SK-N-SH (cell line): ENCODE measurements at regions not wholly inside any gene's neighbourhood (a gene's known extent, or its start where the extent isn't known, plus 50 kb on each side); places are given as distances from the start of the nearest gene placed in this dataset.

Experiments used
- CTCF ChIA-PET: fragments of 300-600, 350-600 bp; formaldehyde crosslinking; extraction: SDS; loops from one replicate; lab custom pipeline; 2021; lab: Yijun Ruan, JAX
- POLR2A ChIA-PET: fragments of 350-600 bp; sonication (Branson Sonifier 250); formaldehyde crosslinking; extraction: SDS; loops from one replicate; lab custom pipeline; 2020; ENCODE audit warnings: antibody characterized with exemption, inconsistent platforms; lab: Yijun Ruan, JAX
- DNase-seq: peaks from one replicate; pipeline ENCODE4 v3.0.0; 2012
- H2AFZ ChIP-seq: fragments of 200-600 bp; sonication (generic); 2 replicates; pipeline ENCODE4 v1.8.1; 2016; ENCODE audit warnings: antibody characterized with exemption, mild to moderate bottlenecking, low read depth
- H3F3A ChIP-seq: fragments of 200-600 bp; sonication (generic); replicated peaks from 2 replicates; pipeline ENCODE3; 2016; ENCODE audit warnings: antibody characterized with exemption, mild to moderate bottlenecking; ENCODE audit not compliant: insufficient read depth
- H3K27ac ChIP-seq, 2 experiments: fragments of 200-500 bp in 1 of 2; fragments of 200-600 bp in 1 of 2; sonication (Bioruptor generic) in 1 of 2; sonication (generic), shearing (Covaris generic) in 1 of 2; 2 replicates each; pipeline versions ENCODE4 v1.5.1 to v1.6.1; 2014 to 2016; ENCODE audit warnings: low read depth in 2 of 2, inconsistent platforms in 1 of 2, low read length in 1 of 2, mild to moderate bottlenecking in 1 of 2, mixed read lengths in 1 of 2
- H3K27me3 ChIP-seq: fragments of 200-600 bp; sonication (generic), shearing (Covaris generic); 2 replicates; pipeline ENCODE4 v1.6.1; 2016; ENCODE audit warnings: mixed run types; ENCODE audit not compliant: insufficient read depth
- H3K36me3 ChIP-seq, 2 experiments: fragments of 200-500 bp in 1 of 2; fragments of 200-600 bp in 1 of 2; sonication (Bioruptor generic) in 1 of 2; sonication (generic) in 1 of 2; replicated peaks in 1 of 2; 2 replicates each; pipeline versions ENCODE3 to v1.5.1; 2014 to 2016; ENCODE audit warnings: low read length in 1 of 2, mild to moderate bottlenecking in 1 of 2; ENCODE audit not compliant: insufficient read depth in 2 of 2, control insufficient read depth in 1 of 2
- H3K4me1 ChIP-seq, 2 experiments: fragments of 200-500 bp in 1 of 2; fragments of 200-600 bp in 1 of 2; sonication (Bioruptor generic) in 1 of 2; sonication (generic), shearing (Covaris generic) in 1 of 2; 2 replicates each; pipeline versions ENCODE4 v1.5.1 to v1.6.1; 2014 to 2016; ENCODE audit warnings: low read depth in 1 of 2, low read length in 1 of 2, mixed run types in 1 of 2; ENCODE audit not compliant: insufficient read depth in 2 of 2, control insufficient read depth in 1 of 2
- H3K4me2 ChIP-seq: fragments of 200-600 bp; sonication (generic), shearing (Covaris generic); 2 replicates; pipeline ENCODE4 v1.6.1; 2017; ENCODE audit warnings: mixed run types
- H3K4me3 ChIP-seq, 2 experiments: fragments of 200-500 bp in 1 of 2; fragments of 200-600 bp in 1 of 2; sonication (Bioruptor generic) in 1 of 2; sonication (generic), shearing (Covaris generic) in 1 of 2; 2 replicates each; pipeline versions ENCODE4 v1.5.1 to v1.8.1; 2014 to 2016; ENCODE audit warnings: low read depth in 2 of 2, inconsistent platforms in 1 of 2, low read length in 1 of 2, mild to moderate bottlenecking in 1 of 2, mixed read lengths in 1 of 2, moderate library complexity in 1 of 2
- H3K79me2 ChIP-seq: fragments of 200-600 bp; sonication (generic); 2 replicates; pipeline ENCODE4 v1.8.1; 2017; ENCODE audit warnings: mild to moderate bottlenecking; ENCODE audit not compliant: insufficient read depth
- H3K9ac ChIP-seq: fragments of 200-600 bp; sonication (generic); 2 replicates; pipeline ENCODE4 v1.6.1; 2017; ENCODE audit warnings: mixed run types
- H3K9me2 ChIP-seq: fragments of 200-600 bp; sonication (generic); 2 replicates; pipeline ENCODE4 v1.6.1; 2017; ENCODE audit warnings: mixed run types
- H3K9me3 ChIP-seq: fragments of 200-600 bp; sonication (generic); 2 replicates; pipeline ENCODE4 v1.6.1; 2017; ENCODE audit warnings: mixed run types, mild to moderate bottlenecking, moderate library complexity
- H4K20me1 ChIP-seq: fragments of 200-600 bp; sonication (generic); 2 replicates; pipeline ENCODE4 v1.6.1; 2017; ENCODE audit warnings: mild to moderate bottlenecking, mixed run types; ENCODE audit not compliant: insufficient read depth
- EP300 ChIP-seq, 2 experiments: IDR thresholded peaks; 2 replicates each; pipeline versions ENCODE4 v1.4.0 to v1.6.1; 2012; ENCODE audit warnings: borderline replicate concordance in 1 of 2, low read depth in 1 of 2, low read length in 1 of 2
- EZH2phosphoT487 ChIP-seq: fragments of 200-600 bp; sonication (generic); IDR thresholded peaks from 2 replicates; pipeline ENCODE4 v1.6.1; 2017; ENCODE audit warnings: low read depth, mixed run types, mild to moderate bottlenecking, antibody characterized with exemption, moderate library complexity, borderline replicate concordance
- FOSL2 ChIP-seq: IDR thresholded peaks from 2 replicates; pipeline ENCODE4 v1.4.0; 2012; ENCODE audit warnings: low read depth, mild to moderate bottlenecking, moderate library complexity, borderline replicate concordance
- FOXJ3 ChIP-seq: sonication (generic); formaldehyde crosslinking; IDR thresholded peaks from 2 replicates; pipeline ENCODE4 v1.5.1; 2020; ENCODE audit warnings: mild to moderate bottlenecking, missing genetic modification reagents
- GABPA ChIP-seq: IDR thresholded peaks from 2 replicates; pipeline ENCODE4 v1.4.0; 2012; ENCODE audit warnings: low read depth, mild to moderate bottlenecking
- JUND ChIP-seq: IDR thresholded peaks from 2 replicates; pipeline ENCODE4 v1.4.0; 2012
- MXI1 ChIP-seq: IDR thresholded peaks from 2 replicates; pipeline ENCODE4 v1.6.1; 2012; ENCODE audit warnings: mild to moderate bottlenecking, low read depth, low read length, improper control_type of control experiment
- POLR2AphosphoS5 ChIP-seq: IDR thresholded peaks from 2 replicates; pipeline ENCODE4 v1.6.1; 2012; ENCODE audit warnings: low read depth, low read length
- RXRA ChIP-seq: IDR thresholded peaks from 2 replicates; pipeline ENCODE4 v1.4.0; 2012; ENCODE audit warnings: low read depth, mild to moderate bottlenecking, borderline replicate concordance
- SIN3A ChIP-seq: IDR thresholded peaks from 2 replicates; pipeline ENCODE4 v1.6.1; 2012; ENCODE audit warnings: low read depth, mild to moderate bottlenecking, low read length, moderate library complexity, borderline replicate concordance
- SMC3 ChIP-seq: IDR thresholded peaks from 2 replicates; pipeline ENCODE4 v1.6.1; 2012; ENCODE audit warnings: low read depth, low read length, improper control_type of control experiment
- TAF1 ChIP-seq: IDR thresholded peaks from 2 replicates; pipeline ENCODE4 v1.6.1; 2012; ENCODE audit warnings: low read depth, mild to moderate bottlenecking, low read length, moderate library complexity, borderline replicate concordance
- TEAD4 ChIP-seq: IDR thresholded peaks from 2 replicates; pipeline ENCODE4 v1.4.0; 2012; ENCODE audit warnings: mild to moderate bottlenecking, borderline replicate concordance; ENCODE audit not compliant: insufficient read depth
- YY1 ChIP-seq: IDR thresholded peaks from 2 replicates; pipeline ENCODE4 v1.4.0; 2012; ENCODE audit warnings: low read depth, mild to moderate bottlenecking
- ZBTB33 ChIP-seq: IDR thresholded peaks from 2 replicates; pipeline ENCODE4 v1.4.0; 2012; ENCODE audit warnings: low read depth, borderline replicate concordance
- WGBS: methylation state at CpG from one replicate; pipeline ENCODE4 v1.1.6; 2017; ENCODE audit warnings: low lambda C conversion rate; 5-methylcytosine and 5-hydroxymethylcytosine counted together
- TF ChIP-seq, protein P1 (sequence below): IDR thresholded peaks from 2 replicates; pipeline ENCODE4 v1.4.0; 2012; ENCODE audit warnings: low read depth
- TF ChIP-seq, protein P2 (sequence below): fragments of 200-600 bp; sonication (generic); IDR thresholded peaks from 2 replicates; pipeline ENCODE4 v1.6.1; 2017; ENCODE audit warnings: antibody characterized with exemption, mild to moderate bottlenecking, moderate library complexity
- TF ChIP-seq, protein P3 (sequence below): IDR thresholded peaks from 2 replicates; pipeline ENCODE4 v1.6.1; 2012; ENCODE audit warnings: mild to moderate bottlenecking, low read depth, low read length, moderate library complexity

DNA sequence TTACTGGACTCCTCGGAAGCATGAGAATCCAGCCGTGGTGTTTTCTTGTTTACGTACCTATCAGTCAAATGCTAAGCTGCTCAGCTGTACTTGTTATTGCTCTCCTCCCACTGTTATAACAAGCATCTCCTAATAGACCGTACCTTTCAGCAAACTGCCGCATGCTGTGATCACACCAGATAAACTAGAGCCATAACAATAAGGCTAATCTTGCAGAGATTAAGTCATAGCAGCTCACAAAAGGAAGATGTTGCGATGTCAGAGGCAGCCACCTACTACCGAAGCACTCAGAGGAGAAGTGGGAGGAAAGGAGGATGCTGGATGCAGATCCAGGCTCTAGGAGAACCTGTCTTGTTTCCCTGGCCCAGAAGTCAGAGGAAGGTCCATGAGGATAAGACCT, 196.0 kb downstream of the GALC start:
- no peaks in the 10 kb centered on the region for H4K20me1 ChIP-seq
- TF ChIP-seq FOXJ3 (CRISPR knock-in tag) = no peak
- TF ChIP-seq, protein P1, sequence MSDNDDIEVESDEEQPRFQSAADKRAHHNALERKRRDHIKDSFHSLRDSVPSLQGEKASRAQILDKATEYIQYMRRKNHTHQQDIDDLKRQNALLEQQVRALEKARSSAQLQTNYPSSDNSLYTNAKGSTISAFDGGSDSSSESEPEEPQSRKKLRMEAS = no peak
- TF ChIP-seq RXRA = no peak
- TF ChIP-seq SMC3 = no peak
- TF ChIP-seq TAF1 = no peak
- TF ChIP-seq EP300 (IDR thresholded peaks at IDR 0.05; ENCODE audit: borderline replicate concordance in 1 of 2, low read depth in 1 of 2, low read length in 1 of 2) = no peak
- no peak for TF ChIP-seq MXI1
- no peak for TF ChIP-seq POLR2AphosphoS5
- no peak for TF ChIP-seq EZH2phosphoT487
- no peak for TF ChIP-seq JUND
- TF ChIP-seq ZBTB33 = no peak
- TF ChIP-seq TEAD4 = no peak
- TF ChIP-seq, protein P2, sequence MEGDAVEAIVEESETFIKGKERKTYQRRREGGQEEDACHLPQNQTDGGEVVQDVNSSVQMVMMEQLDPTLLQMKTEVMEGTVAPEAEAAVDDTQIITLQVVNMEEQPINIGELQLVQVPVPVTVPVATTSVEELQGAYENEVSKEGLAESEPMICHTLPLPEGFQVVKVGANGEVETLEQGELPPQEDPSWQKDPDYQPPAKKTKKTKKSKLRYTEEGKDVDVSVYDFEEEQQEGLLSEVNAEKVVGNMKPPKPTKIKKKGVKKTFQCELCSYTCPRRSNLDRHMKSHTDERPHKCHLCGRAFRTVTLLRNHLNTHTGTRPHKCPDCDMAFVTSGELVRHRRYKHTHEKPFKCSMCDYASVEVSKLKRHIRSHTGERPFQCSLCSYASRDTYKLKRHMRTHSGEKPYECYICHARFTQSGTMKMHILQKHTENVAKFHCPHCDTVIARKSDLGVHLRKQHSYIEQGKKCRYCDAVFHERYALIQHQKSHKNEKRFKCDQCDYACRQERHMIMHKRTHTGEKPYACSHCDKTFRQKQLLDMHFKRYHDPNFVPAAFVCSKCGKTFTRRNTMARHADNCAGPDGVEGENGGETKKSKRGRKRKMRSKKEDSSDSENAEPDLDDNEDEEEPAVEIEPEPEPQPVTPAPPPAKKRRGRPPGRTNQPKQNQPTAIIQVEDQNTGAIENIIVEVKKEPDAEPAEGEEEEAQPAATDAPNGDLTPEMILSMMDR = no peak
- TF ChIP-seq YY1 = no peak
- TF ChIP-seq SIN3A = no peak
- TF ChIP-seq, protein P3, sequence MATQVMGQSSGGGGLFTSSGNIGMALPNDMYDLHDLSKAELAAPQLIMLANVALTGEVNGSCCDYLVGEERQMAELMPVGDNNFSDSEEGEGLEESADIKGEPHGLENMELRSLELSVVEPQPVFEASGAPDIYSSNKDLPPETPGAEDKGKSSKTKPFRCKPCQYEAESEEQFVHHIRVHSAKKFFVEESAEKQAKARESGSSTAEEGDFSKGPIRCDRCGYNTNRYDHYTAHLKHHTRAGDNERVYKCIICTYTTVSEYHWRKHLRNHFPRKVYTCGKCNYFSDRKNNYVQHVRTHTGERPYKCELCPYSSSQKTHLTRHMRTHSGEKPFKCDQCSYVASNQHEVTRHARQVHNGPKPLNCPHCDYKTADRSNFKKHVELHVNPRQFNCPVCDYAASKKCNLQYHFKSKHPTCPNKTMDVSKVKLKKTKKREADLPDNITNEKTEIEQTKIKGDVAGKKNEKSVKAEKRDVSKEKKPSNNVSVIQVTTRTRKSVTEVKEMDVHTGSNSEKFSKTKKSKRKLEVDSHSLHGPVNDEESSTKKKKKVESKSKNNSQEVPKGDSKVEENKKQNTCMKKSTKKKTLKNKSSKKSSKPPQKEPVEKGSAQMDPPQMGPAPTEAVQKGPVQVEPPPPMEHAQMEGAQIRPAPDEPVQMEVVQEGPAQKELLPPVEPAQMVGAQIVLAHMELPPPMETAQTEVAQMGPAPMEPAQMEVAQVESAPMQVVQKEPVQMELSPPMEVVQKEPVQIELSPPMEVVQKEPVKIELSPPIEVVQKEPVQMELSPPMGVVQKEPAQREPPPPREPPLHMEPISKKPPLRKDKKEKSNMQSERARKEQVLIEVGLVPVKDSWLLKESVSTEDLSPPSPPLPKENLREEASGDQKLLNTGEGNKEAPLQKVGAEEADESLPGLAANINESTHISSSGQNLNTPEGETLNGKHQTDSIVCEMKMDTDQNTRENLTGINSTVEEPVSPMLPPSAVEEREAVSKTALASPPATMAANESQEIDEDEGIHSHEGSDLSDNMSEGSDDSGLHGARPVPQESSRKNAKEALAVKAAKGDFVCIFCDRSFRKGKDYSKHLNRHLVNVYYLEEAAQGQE = no peak
- no peak for TF ChIP-seq GABPA
- TF ChIP-seq FOSL2 = no peak
- H3K9me3 ChIP-seq = no peaks in the 10 kb centered on the region
- CTCF ChIA-PET = interaction anchor here (1.1 kb wide), 1 partner anchor 9 kb away, joined by 4 read pairs; no protein-coding TSS in a partner anchor
- WGBS = 36% methylated on average over 7 of the region's 7 CpGs
- H3F3A ChIP-seq = no peaks in the 10 kb centered on the region
- no peaks in the 10 kb centered on the region for H3K27me3 ChIP-seq
- no peaks in the 10 kb centered on the region for H3K4me1 ChIP-seq
- H3K36me3 ChIP-seq = no peaks in the 10 kb centered on the region
- H3K27ac ChIP-seq = no peak overlapping the region
- H3K9me2 ChIP-seq = no peaks in the 10 kb centered on the region
- H2AFZ ChIP-seq = no peak overlapping the region
- no peak overlapping the region for H3K4me2 ChIP-seq
- POLR2A ChIA-PET = no interaction called here
- no peak for DNase-seq
- no peaks in the 10 kb centered on the region for H3K79me2 ChIP-seq
- no peak overlapping the region for H3K4me3 ChIP-seq
- H3K9ac ChIP-seq = no peak overlapping the region
